ENCODE measurements at regions not wholly inside any gene's neighbourhood (a gene's known extent, or its start where the extent isn't known, plus 50 kb on each side); places are given as distances from the start of the nearest gene placed in this dataset.
"Not testable (repeated sequence)": the region's sequence is repeated elsewhere in the genome, so short reads cannot be mapped to it uniquely, and the experiment has no call there.

- H3K9ac ChIP-seq (ENCODE audit: low read depth in 1 of 3, low read length in 3 of 3): no peak overlapping the region
- no peak overlapping the region for H3K4me3 ChIP-seq (ENCODE audit: low read length in 3 of 3)
- H3K9me3 ChIP-seq (ENCODE audit: control insufficient read depth in 3 of 3, low read length in 3 of 3): no peaks in the 10 kb centered on the region
- no peaks in the 10 kb centered on the region for H3K36me3 ChIP-seq (ENCODE audit: control insufficient read depth in 3 of 3, insufficient read depth in 3 of 3, low read length in 3 of 3)
- H3K27ac ChIP-seq (ENCODE audit: low read depth, low read length): no peak overlapping the region
- peaks cover 0 to 2% (median 0%) of the 10 kb centered on the region in 3 donors for H3K27me3 ChIP-seq (ENCODE audit: control insufficient read depth in 3 of 3, insufficient read depth in 3 of 3, low read length in 3 of 3)
- peaks cover 2 to 3% (median 2%) of the 10 kb centered on the region in 3 donors for H3K4me1 ChIP-seq (ENCODE audit: control insufficient read depth in 3 of 3, insufficient read depth in 3 of 3, low read length in 3 of 3)
These were observed 122.3 kb upstream of the AFDN start for GRCh38 chr6:167704396-167704901.

- Histone ChIP-seq H3K4me1 (ENCODE audit: control insufficient read depth in 3 of 3, insufficient read depth in 3 of 3, low read length in 3 of 3) (peaks cover 0 to 1% (median 0%) of the 10 kb centered on the region in 3 donors), H3K27me3 (ENCODE audit: control insufficient read depth in 3 of 3, insufficient read depth in 3 of 3, low read length in 3 of 3) (peaks cover 0 to 6% (median 0%) of the 10 kb centered on the region in 3 donors), H3K27ac (ENCODE audit: low read depth, low read length) (no peak overlapping the region), H3K4me3 (ENCODE audit: low read length in 3 of 3) (no peak overlapping the region), H3K36me3 (ENCODE audit: control insufficient read depth in 3 of 3, insufficient read depth in 3 of 3, low read length in 3 of 3) (no peaks in the 10 kb centered on the region), H3K9me3 (ENCODE audit: control insufficient read depth in 3 of 3, low read length in 3 of 3) (no peaks in the 10 kb centered on the region), H3K9ac (ENCODE audit: low read depth in 1 of 3, low read length in 3 of 3) (no peak overlapping the region)
These were observed 121.4 kb upstream of the AFDN start for GRCh38 chr6:167705211-167705750.

DNA sequence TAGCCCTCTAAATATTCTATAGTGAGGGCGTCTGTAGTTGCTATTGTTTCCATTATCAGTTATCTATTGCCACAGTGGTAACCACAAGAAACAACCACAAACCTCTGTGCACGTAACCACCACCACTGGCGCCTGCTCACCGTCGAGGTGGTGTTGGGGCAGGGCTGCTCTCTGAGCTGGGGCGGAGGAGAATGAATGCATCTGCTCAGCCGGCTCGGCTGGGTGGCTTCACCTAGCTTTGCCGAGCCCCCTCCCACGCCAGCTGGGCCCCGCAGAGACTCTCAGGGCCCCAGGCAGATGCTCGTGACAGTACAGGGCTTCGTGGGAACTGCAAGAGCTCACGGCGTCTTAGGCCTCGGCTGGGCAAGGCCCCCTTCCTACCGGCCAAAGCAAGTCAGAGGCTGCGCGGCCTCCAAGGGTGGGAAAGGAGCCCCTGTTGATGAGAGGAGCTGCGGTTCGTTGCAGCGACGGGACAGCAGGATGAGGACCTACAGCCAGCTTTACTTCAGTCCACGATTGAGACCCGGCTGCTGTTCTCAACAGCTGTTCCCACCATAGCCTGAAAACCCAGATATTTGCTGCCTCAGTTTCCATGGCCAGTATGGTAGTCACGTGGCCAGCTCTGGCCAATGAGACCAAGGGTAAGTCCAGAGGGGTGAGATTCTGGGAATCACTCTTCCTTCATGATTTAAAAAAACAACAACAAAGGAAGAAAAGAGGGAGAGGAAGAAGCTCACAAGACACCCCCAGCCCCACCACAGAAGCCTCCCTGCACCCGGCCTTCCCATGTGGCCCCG is 120.2 kb upstream of the AFDN start:
- no peak overlapping the region for H3K4me3 ChIP-seq (ENCODE audit: low read length in 3 of 3)
- H3K27ac ChIP-seq (ENCODE audit: low read depth, low read length): no peak overlapping the region
- H3K9ac ChIP-seq (ENCODE audit: low read depth in 1 of 3, low read length in 3 of 3): no peak overlapping the region
- H3K36me3 ChIP-seq (ENCODE audit: control insufficient read depth in 3 of 3, insufficient read depth in 3 of 3, low read length in 3 of 3): no peaks in the 10 kb centered on the region
- H3K4me1 ChIP-seq (ENCODE audit: control insufficient read depth in 3 of 3, insufficient read depth in 3 of 3, low read length in 3 of 3): no peaks in the 10 kb centered on the region
- H3K9me3 ChIP-seq (ENCODE audit: control insufficient read depth in 3 of 3, low read length in 3 of 3): no peaks in the 10 kb centered on the region
- H3K27me3 ChIP-seq (ENCODE audit: control insufficient read depth in 3 of 3, insufficient read depth in 3 of 3, low read length in 3 of 3): peaks cover 0 to 9% (median 0%) of the 10 kb centered on the region in 3 donors

DNA sequence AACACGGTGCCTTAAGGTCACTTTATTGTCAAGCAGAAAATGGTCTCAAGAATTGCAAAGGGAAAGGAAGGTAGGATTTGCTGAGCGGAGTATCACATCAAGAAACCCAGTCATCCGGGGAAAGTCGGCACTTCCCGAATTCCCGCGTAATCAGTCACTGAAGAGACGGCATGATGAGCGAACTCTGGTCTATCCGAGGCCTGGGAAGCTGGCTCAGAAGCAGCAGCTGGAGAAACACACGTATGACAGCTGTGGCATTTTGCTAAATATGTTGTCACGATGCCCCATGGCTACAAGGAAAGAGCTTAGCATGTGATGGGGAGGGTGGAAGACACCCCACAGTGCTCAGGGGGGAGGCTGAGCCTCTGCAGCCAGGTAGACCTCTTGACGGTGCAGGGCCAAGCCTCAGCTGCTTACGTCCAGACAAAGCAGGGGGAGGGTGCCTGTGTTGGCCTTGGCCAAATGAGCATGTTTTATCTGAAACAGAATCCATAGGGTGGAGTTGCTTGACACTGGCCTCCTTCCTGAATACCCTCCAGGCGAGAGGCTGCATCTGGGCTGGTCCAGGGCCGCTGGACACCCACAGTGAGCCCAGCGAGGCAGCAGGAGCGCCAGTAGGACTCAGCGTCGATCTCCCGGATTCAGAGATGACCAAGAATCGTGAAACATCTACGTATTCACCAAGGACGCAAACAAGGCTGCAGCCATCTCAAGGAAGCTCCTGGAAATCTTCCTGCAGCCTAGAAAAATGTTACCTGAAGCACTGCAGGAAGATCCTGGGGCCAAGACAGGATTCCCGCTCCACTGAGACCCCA is 118.8 kb upstream of the AFDN start:
- H3K4me1 ChIP-seq (ENCODE audit: control insufficient read depth in 3 of 3, insufficient read depth in 3 of 3, low read length in 3 of 3): no peaks in the 10 kb centered on the region
- no peak overlapping the region for H3K27ac ChIP-seq (ENCODE audit: low read depth, low read length)
- no peaks in the 10 kb centered on the region for H3K36me3 ChIP-seq (ENCODE audit: control insufficient read depth in 3 of 3, insufficient read depth in 3 of 3, low read length in 3 of 3)
- no peaks in the 10 kb centered on the region for H3K9me3 ChIP-seq (ENCODE audit: control insufficient read depth in 3 of 3, low read length in 3 of 3)
- no peak overlapping the region for H3K4me3 ChIP-seq (ENCODE audit: low read length in 3 of 3)
- no peak overlapping the region for H3K9ac ChIP-seq (ENCODE audit: low read depth in 1 of 3, low read length in 3 of 3)
- peaks cover 5 to 18% (median 9%) of the 10 kb centered on the region in 3 donors for H3K27me3 ChIP-seq (ENCODE audit: control insufficient read depth in 3 of 3, insufficient read depth in 3 of 3, low read length in 3 of 3)

DNA sequence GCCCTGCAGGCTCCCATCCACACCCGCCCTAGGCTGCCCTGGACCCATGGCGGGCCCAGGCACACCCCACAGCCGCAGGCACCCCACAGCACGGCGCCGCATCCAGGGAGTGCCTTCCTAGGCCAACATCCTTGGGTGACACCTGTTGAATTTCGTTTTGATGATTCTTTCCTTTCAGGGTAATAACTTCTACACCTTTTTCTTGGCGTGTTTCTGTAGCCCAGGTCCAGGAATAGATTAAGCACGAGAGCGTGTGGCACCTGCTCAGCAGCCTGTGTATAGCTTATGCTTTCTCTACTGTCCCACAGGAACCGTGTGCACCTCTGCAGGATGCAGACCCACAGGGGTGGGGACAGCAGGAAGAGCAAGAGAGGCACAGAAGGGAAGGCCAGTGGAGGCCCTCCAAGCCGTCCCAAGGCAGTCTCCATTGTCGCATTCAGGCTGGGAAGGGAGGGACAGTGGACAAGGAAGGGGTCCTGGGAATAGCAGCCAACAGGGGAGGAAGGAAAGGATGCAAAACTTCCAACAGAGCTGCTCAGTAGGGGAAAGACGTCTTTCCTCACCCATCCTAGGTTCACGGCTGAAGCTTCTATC is 118.1 kb upstream of the AFDN start:
- Histone ChIP-seq H3K4me1 (ENCODE audit: control insufficient read depth in 3 of 3, insufficient read depth in 3 of 3, low read length in 3 of 3) (no peaks in the 10 kb centered on the region), H3K27ac (ENCODE audit: low read depth, low read length) (no peak overlapping the region), H3K27me3 (ENCODE audit: control insufficient read depth in 3 of 3, insufficient read depth in 3 of 3, low read length in 3 of 3) (peaks cover 9 to 22% (median 12%) of the 10 kb centered on the region in 3 donors), H3K4me3 (ENCODE audit: low read length in 3 of 3) (no peak overlapping the region), H3K9ac (ENCODE audit: low read depth in 1 of 3, low read length in 3 of 3) (no peak overlapping the region), H3K36me3 (ENCODE audit: control insufficient read depth in 3 of 3, insufficient read depth in 3 of 3, low read length in 3 of 3) (no peaks in the 10 kb centered on the region), H3K9me3 (ENCODE audit: control insufficient read depth in 3 of 3, low read length in 3 of 3) (no peaks in the 10 kb centered on the region)

- H3K9me3 ChIP-seq (ENCODE audit: control insufficient read depth in 3 of 3, low read length in 3 of 3): no peaks in the 10 kb centered on the region
- no peak overlapping the region for H3K9ac ChIP-seq (ENCODE audit: low read depth in 1 of 3, low read length in 3 of 3)
- no peaks in the 10 kb centered on the region for H3K36me3 ChIP-seq (ENCODE audit: control insufficient read depth in 3 of 3, insufficient read depth in 3 of 3, low read length in 3 of 3)
- no peak overlapping the region for H3K27ac ChIP-seq (ENCODE audit: low read depth, low read length)
- H3K4me1 ChIP-seq (ENCODE audit: control insufficient read depth in 3 of 3, insufficient read depth in 3 of 3, low read length in 3 of 3): no peaks in the 10 kb centered on the region
- H3K4me3 ChIP-seq (ENCODE audit: low read length in 3 of 3): no peak overlapping the region
- peaks cover 9 to 22% (median 18%) of the 10 kb centered on the region in 3 donors for H3K27me3 ChIP-seq (ENCODE audit: control insufficient read depth in 3 of 3, insufficient read depth in 3 of 3, low read length in 3 of 3)
These were observed 117.5 kb upstream of the AFDN start for GRCh38 chr6:167709196-167709595.

- not testable (repeated sequence) for H3K36me3 ChIP-seq (ENCODE audit: control insufficient read depth in 3 of 3, insufficient read depth in 3 of 3, low read length in 3 of 3); H3K9me3 ChIP-seq (ENCODE audit: control insufficient read depth in 3 of 3, low read length in 3 of 3); H3K4me1 ChIP-seq (ENCODE audit: control insufficient read depth in 3 of 3, insufficient read depth in 3 of 3, low read length in 3 of 3); H3K27ac ChIP-seq (ENCODE audit: low read depth, low read length); H3K9ac ChIP-seq (ENCODE audit: low read depth in 1 of 3, low read length in 3 of 3); H3K4me3 ChIP-seq (ENCODE audit: low read length in 3 of 3)
- peaks cover 9 to 22% (median 18%) of the 10 kb centered on the region in 3 donors for H3K27me3 ChIP-seq (ENCODE audit: control insufficient read depth in 3 of 3, insufficient read depth in 3 of 3, low read length in 3 of 3)
These were observed 116.9 kb upstream of the AFDN start for GRCh38 chr6:167709776-167710336.

DNA sequence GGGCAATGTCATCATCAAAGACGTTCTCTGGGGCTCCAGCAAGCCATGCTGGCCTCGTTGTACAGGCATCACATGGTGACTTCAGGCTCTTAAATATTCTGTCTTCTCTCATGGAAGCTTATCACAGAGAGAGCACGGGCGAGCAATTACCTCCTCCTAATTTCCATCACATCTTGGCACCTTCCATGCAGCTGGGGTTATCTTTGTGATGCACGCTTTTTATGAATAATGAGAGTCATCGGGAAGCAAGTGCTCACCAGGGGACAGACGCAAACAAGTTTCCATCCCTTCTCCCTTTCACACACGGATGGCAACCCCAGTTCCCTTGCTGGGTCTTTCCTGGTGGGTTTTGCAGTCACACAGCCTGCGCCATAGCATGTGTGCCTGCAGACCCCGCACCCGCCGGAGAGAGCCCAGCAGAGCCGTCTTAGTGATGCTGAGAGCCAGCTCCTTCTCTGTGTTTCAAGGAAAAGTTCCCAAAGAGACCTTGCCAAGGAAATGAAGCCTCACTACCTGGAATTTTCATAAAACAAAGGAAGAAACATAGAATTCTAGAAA is 116.3 kb upstream of the AFDN start:
- H3K4me3 ChIP-seq (ENCODE audit: low read length in 3 of 3): no peak overlapping the region
- H3K27me3 ChIP-seq (ENCODE audit: control insufficient read depth in 3 of 3, insufficient read depth in 3 of 3, low read length in 3 of 3): peaks cover 9 to 26% (median 18%) of the 10 kb centered on the region in 3 donors
- H3K4me1 ChIP-seq (ENCODE audit: control insufficient read depth in 3 of 3, insufficient read depth in 3 of 3, low read length in 3 of 3): no peaks in the 10 kb centered on the region
- H3K36me3 ChIP-seq (ENCODE audit: control insufficient read depth in 3 of 3, insufficient read depth in 3 of 3, low read length in 3 of 3): no peaks in the 10 kb centered on the region
- H3K9ac ChIP-seq (ENCODE audit: low read depth in 1 of 3, low read length in 3 of 3): no peak overlapping the region
- H3K27ac ChIP-seq (ENCODE audit: low read depth, low read length): no peak overlapping the region
- no peaks in the 10 kb centered on the region for H3K9me3 ChIP-seq (ENCODE audit: control insufficient read depth in 3 of 3, low read length in 3 of 3)

- Histone ChIP-seq H3K27ac (ENCODE audit: low read depth, low read length) (no peak overlapping the region), H3K9me3 (ENCODE audit: control insufficient read depth in 3 of 3, low read length in 3 of 3) (no peaks in the 10 kb centered on the region), H3K36me3 (ENCODE audit: control insufficient read depth in 3 of 3, insufficient read depth in 3 of 3, low read length in 3 of 3) (no peaks in the 10 kb centered on the region), H3K4me3 (ENCODE audit: low read length in 3 of 3) (no peak overlapping the region), H3K27me3 (ENCODE audit: control insufficient read depth in 3 of 3, insufficient read depth in 3 of 3, low read length in 3 of 3) (peaks cover 9 to 26% (median 18%) of the 10 kb centered on the region in 3 donors), H3K9ac (ENCODE audit: low read depth in 1 of 3, low read length in 3 of 3) (no peak overlapping the region), H3K4me1 (ENCODE audit: control insufficient read depth in 3 of 3, insufficient read depth in 3 of 3, low read length in 3 of 3) (no peaks in the 10 kb centered on the region)
These were observed 115.5 kb upstream of the AFDN start for GRCh38 chr6:167711211-167711610.

All from skeletal muscle tissue (tissue), 3 donors.